Nephron progenitor cell (in vitro differentiated cells): ENCODE measurements at regions not wholly inside any gene's neighbourhood (a gene's known extent, or its start where the extent isn't known, plus 50 kb on each side); places are given as distances from the start of the nearest gene placed in this dataset.

ENCODE experiments used
- DNase-seq: peaks from one replicate; pipeline ENCODE4 v3.0.0; 2021
- H3K27ac Mint-ChIP-seq: 2 replicates; pipeline ENCODE4 v1.8.0; 2021; ENCODE audit warnings: mild to moderate bottlenecking, moderate library complexity, mixed read lengths
- H3K27me3 Mint-ChIP-seq: 2 replicates; pipeline ENCODE4 v1.8.0; 2021; ENCODE audit warnings: mild to moderate bottlenecking, low read depth, mixed read lengths; ENCODE audit not compliant: poor library complexity
- H3K36me3 Mint-ChIP-seq: 2 replicates; pipeline ENCODE4 v1.8.0; 2021; ENCODE audit warnings: low read depth, mixed read lengths
- H3K4me1 Mint-ChIP-seq: 2 replicates; pipeline ENCODE4 v1.8.0; 2021; ENCODE audit warnings: mixed read lengths
- H3K4me3 Mint-ChIP-seq: 2 replicates; pipeline ENCODE4 v1.8.0; 2021; ENCODE audit warnings: mild to moderate bottlenecking, moderate library complexity, mixed read lengths
- H3K9me3 Mint-ChIP-seq: 2 replicates; pipeline ENCODE4 v1.8.0; 2021; ENCODE audit warnings: mild to moderate bottlenecking, moderate library complexity, mixed read lengths
- CTCF ChIP-seq: fragments of 200-600 bp; sonication (generic); IDR thresholded peaks from 2 replicates; pipeline ENCODE4 v1.5.0; 2021; ENCODE audit warnings: antibody characterized with exemption

- no peak for DNase-seq
- Mint-ChIP-seq H3K36me3 (no peaks in the 10 kb centered on the region), H3K4me1 (no peaks in the 10 kb centered on the region), H3K4me3 (no peak overlapping the region), H3K9me3 (peaks cover 19% of the 10 kb centered on the region), H3K27me3 (no peaks in the 10 kb centered on the region), H3K27ac (no peak overlapping the region)
- TF ChIP-seq CTCF = no peak
Measured at GRCh38 chr2:128922154-128922553, 603.5 kb upstream of the HS6ST1 start.

- no peak for TF ChIP-seq CTCF
- Mint-ChIP-seq H3K36me3 (no peaks in the 10 kb centered on the region), H3K4me1 (no peaks in the 10 kb centered on the region), H3K4me3 (no peak overlapping the region), H3K27ac (no peak overlapping the region), H3K9me3 (peaks cover 23% of the 10 kb centered on the region), H3K27me3 (no peaks in the 10 kb centered on the region)
- DNase-seq = no peak
Measured at GRCh38 chr2:128925631-128926030, 607.0 kb upstream of the HS6ST1 start.

DNA sequence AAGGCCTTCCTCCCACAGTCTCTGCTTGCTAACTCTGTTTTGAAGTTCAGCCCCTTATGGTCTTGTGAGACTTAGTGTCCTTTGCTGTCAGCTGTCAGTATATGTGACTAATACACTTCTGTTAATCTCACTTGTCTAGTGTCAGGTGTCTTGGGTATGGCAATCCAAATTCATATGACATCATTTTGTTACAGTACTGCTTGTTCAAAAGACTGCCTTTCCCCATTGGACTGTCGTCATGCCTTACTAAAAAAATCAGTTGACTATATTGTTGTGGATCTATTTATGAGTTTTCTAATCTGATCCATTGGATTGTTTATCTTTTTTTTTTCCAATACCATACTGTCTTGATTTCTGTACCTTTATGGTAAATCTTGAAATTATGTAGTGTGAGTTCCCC lies 611.4 kb upstream of the HS6ST1 start:
- H3K4me3 Mint-ChIP-seq = no peak overlapping the region
- H3K27me3 Mint-ChIP-seq = peaks cover under 1% of the 10 kb centered on the region
- H3K36me3 Mint-ChIP-seq = no peaks in the 10 kb centered on the region
- no peak for DNase-seq
- peaks cover 23% of the 10 kb centered on the region for H3K9me3 Mint-ChIP-seq
- no peak overlapping the region for H3K27ac Mint-ChIP-seq
- TF ChIP-seq CTCF = no peak
- H3K4me1 Mint-ChIP-seq = no peaks in the 10 kb centered on the region

- Mint-ChIP-seq H3K27me3 (peaks cover 6% of the 10 kb centered on the region), H3K36me3 (no peaks in the 10 kb centered on the region), H3K9me3 (peaks cover 8% of the 10 kb centered on the region), H3K4me1 (no peaks in the 10 kb centered on the region), H3K27ac (no peak overlapping the region), H3K4me3 (no peak overlapping the region)
- TF ChIP-seq CTCF = no peak
- DNase-seq = no peak
Measured at GRCh38 chr2:128940378-128940777, 621.7 kb upstream of the HS6ST1 start.

DNA sequence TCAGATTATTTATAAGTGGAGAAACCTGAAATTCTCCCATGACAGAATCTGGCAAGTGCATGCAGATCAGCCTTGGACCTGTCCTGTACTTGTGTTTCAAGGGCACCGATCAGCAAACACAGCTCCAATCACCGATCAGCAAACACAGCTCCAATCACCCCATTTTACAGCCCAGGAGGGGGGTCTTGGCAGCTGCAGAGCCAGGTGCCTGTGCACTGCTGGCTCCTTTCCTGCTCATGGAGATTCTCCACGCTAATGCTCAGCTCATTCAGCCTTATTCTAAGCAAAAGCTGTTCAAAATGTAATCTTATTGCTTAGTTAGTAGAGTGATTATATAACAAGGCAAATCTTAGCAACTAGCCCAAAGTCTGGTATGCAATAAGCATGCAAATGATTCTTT lies 623.1 kb upstream of the HS6ST1 start:
- H3K4me1 Mint-ChIP-seq = no peaks in the 10 kb centered on the region
- H3K27ac Mint-ChIP-seq = no peak overlapping the region
- H3K36me3 Mint-ChIP-seq = no peaks in the 10 kb centered on the region
- peaks cover 19% of the 10 kb centered on the region for H3K9me3 Mint-ChIP-seq
- TF ChIP-seq CTCF = no peak
- no peak for DNase-seq
- H3K27me3 Mint-ChIP-seq = peaks cover 6% of the 10 kb centered on the region
- H3K4me3 Mint-ChIP-seq = no peak overlapping the region

DNA sequence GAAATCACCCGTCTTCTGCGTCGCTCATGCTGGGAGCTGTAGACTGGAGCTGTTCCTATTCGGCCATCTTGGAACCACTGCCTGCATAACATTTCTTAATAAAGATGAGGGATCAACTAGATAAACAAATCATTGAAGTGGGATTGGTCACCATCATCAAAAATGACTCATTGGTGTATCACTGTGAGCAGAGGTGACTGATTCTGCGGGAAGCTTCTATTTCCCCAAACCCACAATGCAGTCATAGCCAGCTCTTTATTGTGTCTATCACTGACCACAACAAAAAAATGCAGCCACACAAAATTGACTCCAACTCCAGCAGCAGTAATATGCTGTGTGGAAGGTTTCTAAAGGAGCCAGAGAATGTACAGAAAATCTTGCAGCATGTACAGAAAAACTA lies 630.7 kb upstream of the HS6ST1 start:
- Mint-ChIP-seq H3K27me3 (peaks cover 8% of the 10 kb centered on the region), H3K4me1 (no peaks in the 10 kb centered on the region), H3K4me3 (no peak overlapping the region), H3K36me3 (no peaks in the 10 kb centered on the region), H3K9me3 (peaks cover 58% of the 10 kb centered on the region), H3K27ac (no peak overlapping the region)
- DNase-seq = no peak
- TF ChIP-seq CTCF = no peak
